H1 (cell line): ENCODE measurements at regions not wholly inside any gene's neighbourhood (a gene's known extent, or its start where the extent isn't known, plus 50 kb on each side); places are given as distances from the start of the nearest gene placed in this dataset.

ENCODE experiments used
- ATF2 ChIP-seq: IDR thresholded peaks from 2 replicates; pipeline ENCODE4 v1.6.1; 2012; ENCODE audit warnings: low read length, inconsistent platforms
- EZH2 ChIP-seq: fragments of 200-600 bp; sonication (generic); IDR thresholded peaks from 2 replicates; pipeline ENCODE4 v1.7.1; 2012; ENCODE audit warnings: low read depth, mild to moderate bottlenecking, moderate library complexity, low read length, inconsistent platforms; ENCODE audit not compliant: severe bottlenecking
- JUND ChIP-seq: IDR thresholded peaks from 2 replicates; pipeline ENCODE4 v1.6.1; 2011; ENCODE audit warnings: mild to moderate bottlenecking, improper control_type of control experiment, low read length
- SP4 ChIP-seq: IDR thresholded peaks from 2 replicates; pipeline ENCODE4 v1.6.1; 2012; ENCODE audit warnings: low read length, inconsistent platforms
- ZNF274 ChIP-seq: IDR thresholded peaks from 2 replicates; pipeline ENCODE4 v1.7.0; 2012; ENCODE audit warnings: low read length, borderline replicate concordance; ENCODE audit errors: extremely low read depth

DNA sequence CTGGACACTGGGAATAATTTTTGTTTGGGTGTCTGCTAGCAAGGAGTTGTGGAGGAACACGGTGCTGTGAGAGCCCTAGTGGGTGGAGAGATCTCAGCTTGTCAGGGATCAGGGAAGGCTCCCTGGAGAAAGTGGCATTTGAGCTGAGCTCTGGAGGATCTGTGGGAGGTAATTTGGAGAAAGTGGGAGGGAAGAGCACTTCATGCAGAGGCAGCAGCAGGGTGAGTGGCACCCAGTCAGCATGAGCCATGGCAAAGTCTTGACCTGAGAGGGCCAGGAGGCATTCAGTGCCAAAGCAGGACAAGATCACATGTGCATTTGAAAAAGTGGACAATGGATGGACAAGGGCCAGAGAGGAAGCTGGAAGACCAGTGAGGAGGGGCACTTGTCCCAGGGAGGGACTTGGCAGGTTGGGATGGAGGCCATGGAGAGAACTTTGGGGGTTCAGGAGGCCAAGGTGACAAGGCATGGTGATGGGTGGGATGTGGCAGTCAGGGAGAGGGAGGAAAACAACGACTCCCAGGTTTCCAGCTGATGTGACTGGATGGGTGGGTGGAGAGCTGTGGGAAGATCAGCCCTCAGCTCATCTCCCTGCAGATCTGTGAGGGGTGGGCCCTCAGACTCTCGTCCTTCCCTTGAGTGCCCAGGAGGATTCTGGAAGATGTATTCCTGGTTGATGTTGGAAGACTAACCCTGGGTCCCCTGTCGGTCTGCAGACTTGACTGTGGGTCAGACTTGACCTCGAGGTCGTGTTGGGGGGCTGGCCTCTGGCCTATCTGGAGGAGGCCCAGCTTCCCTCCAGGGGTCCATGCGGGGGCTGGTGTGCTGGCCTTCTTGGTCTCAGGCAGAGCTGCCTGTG lies 68.9 kb upstream of the PITX1 start (continued):
- TF ChIP-seq SP4 = no peak
- no peak for TF ChIP-seq ATF2
- no peak for TF ChIP-seq JUND
- TF ChIP-seq EZH2 = no peak
- no peak for TF ChIP-seq ZNF274
